Naive thymus-derived CD4-positive, alpha-beta T cell (primary cell): ENCODE measurements at regions not wholly inside any gene's neighbourhood (a gene's known extent, or its start where the extent isn't known, plus 50 kb on each side); places are given as distances from the start of the nearest gene placed in this dataset.

Experiments
- ATAC-seq: fragments of 150-1000 bp; cut with Tn5 transposase; 2 replicates; pipeline ENCODE4 v1.10.0; 2021; ENCODE audit warnings: mild to moderate bottlenecking, moderate library complexity
- CTCF ChIA-PET: fragments of 350-600 bp; sonication (Branson Sonifier 250); formaldehyde crosslinking; loops from one replicate; lab custom pipeline; 2021; ENCODE audit warnings: antibody characterized with exemption; lab: Charles Lee
- POLR2A ChIA-PET: fragments of 350-600 bp; sonication (Branson Sonifier 250); formaldehyde crosslinking; loops from one replicate; lab custom pipeline; 2021; ENCODE audit warnings: antibody characterized with exemption, inconsistent platforms; lab: Charles Lee
- DNase-seq, 9 donors: peaks; one replicate each; pipeline versions ENCODE4 v3.0.0 to v3.0.0-alpha.2; 2020 to 2022; ENCODE audit warnings: mixed read lengths in 1 of 9
- H3K27ac ChIP-seq: one replicate; pipeline ENCODE4 v1.7.0; 2013; ENCODE audit warnings: mild to moderate bottlenecking, low read depth, low read length, moderate library complexity
- H3K27me3 ChIP-seq, 2 donors: one replicate each; pipeline ENCODE4 v1.7.0; 2013; ENCODE audit warnings: low read length in 2 of 2, mild to moderate bottlenecking in 2 of 2, moderate library complexity in 2 of 2; ENCODE audit not compliant: control insufficient read depth in 2 of 2, insufficient read depth in 2 of 2
- H3K36me3 ChIP-seq, 3 experiments: 1 replicate in 2 of 3; 2 replicates in 1 of 3; pipeline ENCODE4 v1.7.0; 2013; ENCODE audit warnings: low read length in 3 of 3, mild to moderate bottlenecking in 3 of 3, moderate library complexity in 1 of 3; ENCODE audit not compliant: insufficient read depth in 3 of 3, control insufficient read depth in 2 of 3
- H3K4me1 ChIP-seq, 2 donors: one replicate each; pipeline ENCODE4 v1.7.0; 2013; ENCODE audit warnings: low read length in 2 of 2, mild to moderate bottlenecking in 2 of 2, moderate library complexity in 1 of 2; ENCODE audit not compliant: control insufficient read depth in 2 of 2, insufficient read depth in 2 of 2
- H3K4me3 ChIP-seq: 2 replicates; pipeline ENCODE4 v1.7.0; 2013; ENCODE audit warnings: mild to moderate bottlenecking, low read length
- H3K9me3 ChIP-seq, 3 experiments: 1 replicate in 2 of 3; 2 replicates in 1 of 3; pipeline ENCODE4 v1.7.0; 2013; ENCODE audit warnings: low read length in 3 of 3; ENCODE audit not compliant: control insufficient read depth in 2 of 3
- H3K27ac Mint-ChIP-seq, 9 donors: one replicate each; pipeline ENCODE4 v1.8.0; 2020 to 2022; ENCODE audit warnings: mixed read lengths in 9 of 9, mild to moderate bottlenecking in 8 of 9, moderate library complexity in 5 of 9, inconsistent platforms in 2 of 9
- H3K27me3 Mint-ChIP-seq, 5 donors: one replicate each; pipeline ENCODE4 v1.8.0; 2021 to 2022; ENCODE audit warnings: mixed read lengths in 5 of 5, mild to moderate bottlenecking in 1 of 5
- H3K36me3 Mint-ChIP-seq, 5 donors: one replicate each; pipeline ENCODE4 v1.8.0; 2020 to 2022; ENCODE audit warnings: mixed read lengths in 5 of 5, mild to moderate bottlenecking in 3 of 5, inconsistent platforms in 1 of 5
- H3K4me1 Mint-ChIP-seq, 7 donors: one replicate each; pipeline ENCODE4 v1.8.0; 2020 to 2022; ENCODE audit warnings: mixed read lengths in 7 of 7, mild to moderate bottlenecking in 3 of 7, inconsistent platforms in 1 of 7
- H3K4me3 Mint-ChIP-seq, 10 donors: one replicate each; pipeline ENCODE4 v1.8.0; 2020 to 2022; ENCODE audit warnings: mild to moderate bottlenecking in 10 of 10, mixed read lengths in 10 of 10, moderate library complexity in 6 of 10, inconsistent platforms in 2 of 10
- H3K9me3 Mint-ChIP-seq, 11 donors: one replicate each; pipeline ENCODE4 v1.8.0; 2020 to 2022; ENCODE audit warnings: mixed read lengths in 11 of 11, mild to moderate bottlenecking in 4 of 11, inconsistent platforms in 1 of 11, moderate library complexity in 1 of 11
- intact Hi-C, 2 donors: fragments of 100-400 bp; cut with micrococcal nuclease; formaldehyde crosslinking; loops; one replicate each; pipeline ENCODE4 v1.15.1; 2023

DNA sequence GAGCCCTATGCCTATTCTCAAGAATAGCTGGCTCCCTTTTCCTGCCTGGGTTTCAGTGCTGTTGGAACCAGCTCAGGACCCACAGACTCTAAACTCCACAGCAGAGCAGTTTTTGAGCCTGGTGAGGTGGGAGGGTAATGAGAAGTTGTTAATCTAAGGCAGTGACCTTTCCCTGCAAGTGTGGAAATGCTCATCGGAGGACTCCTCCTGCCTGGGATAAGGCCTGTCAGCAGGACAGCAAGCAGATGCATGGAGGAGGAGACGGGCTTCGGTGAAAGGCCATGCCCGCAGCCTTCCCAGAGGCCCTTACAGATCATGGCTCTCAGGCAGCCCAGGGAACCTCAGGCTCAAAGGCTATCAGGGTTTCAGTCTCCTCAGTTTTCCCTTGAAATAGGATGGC, 70.0 kb upstream of the SHISA3 start:
- Histone ChIP-seq H3K9me3 (no peaks in the 10 kb centered on the region), H3K36me3 (no peaks in the 10 kb centered on the region), H3K27me3 (no peaks in the 10 kb centered on the region), H3K27ac (no peak overlapping the region), H3K4me3 (no peak overlapping the region), H3K4me1 (no peaks in the 10 kb centered on the region)
- H3K27me3 Mint-ChIP-seq, result peaks cover 2 to 25% (median 15%) of the 10 kb centered on the region in 5 donors
- peaks cover 0 to 4% (median 0%) of the 10 kb centered on the region in 11 donors for H3K9me3 Mint-ChIP-seq
- POLR2A ChIA-PET, result no interaction called here
- no peaks in the 10 kb centered on the region for H3K36me3 Mint-ChIP-seq
- CTCF ChIA-PET, result no interaction called here
- H3K27ac Mint-ChIP-seq, result no peak overlapping the region
- intact Hi-C loops, result no loop called here
- H3K4me3 Mint-ChIP-seq, result no peak overlapping the region
- DNase-seq, result no peak
- ATAC-seq, result no peak
- no peaks in the 10 kb centered on the region for H3K4me1 Mint-ChIP-seq

DNA sequence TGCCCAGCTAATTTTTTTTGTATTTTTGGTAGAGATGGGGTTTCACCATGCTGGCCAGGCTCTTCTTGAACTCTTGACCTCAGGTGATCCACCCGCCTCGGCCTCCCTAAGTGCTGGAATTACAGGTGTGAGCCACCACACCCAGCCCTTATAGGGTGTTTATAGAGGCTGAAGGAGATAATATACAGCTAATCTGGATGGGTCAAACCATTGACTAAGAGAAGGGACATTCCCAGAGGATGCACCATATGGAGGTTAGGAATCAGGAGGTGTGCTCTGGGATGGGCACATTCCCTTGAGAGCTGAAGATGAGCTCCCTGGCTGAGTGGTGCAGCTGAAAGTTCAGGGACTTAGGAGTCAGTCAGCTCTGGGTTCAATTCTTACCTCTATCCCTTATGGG, 68.3 kb upstream of the SHISA3 start:
- ATAC-seq (no peak), DNase-seq (no peak)
- intact Hi-C loops, result no loop called here
- no peak overlapping the region for H3K4me3 Mint-ChIP-seq
- H3K4me3 ChIP-seq, result no peak overlapping the region
- POLR2A ChIA-PET, result no interaction called here
- no peaks in the 10 kb centered on the region for H3K4me1 ChIP-seq
- no peaks in the 10 kb centered on the region for H3K27me3 ChIP-seq
- H3K27ac Mint-ChIP-seq, result no peak overlapping the region
- CTCF ChIA-PET, result no interaction called here
- no peaks in the 10 kb centered on the region for H3K36me3 ChIP-seq
- no peaks in the 10 kb centered on the region for H3K36me3 Mint-ChIP-seq
- peaks cover 0 to 6% (median 0%) of the 10 kb centered on the region in 11 donors for H3K9me3 Mint-ChIP-seq
- no peaks in the 10 kb centered on the region for H3K4me1 Mint-ChIP-seq
- no peaks in the 10 kb centered on the region for H3K9me3 ChIP-seq
- H3K27ac ChIP-seq, result no peak overlapping the region
- H3K27me3 Mint-ChIP-seq, result peaks cover 2 to 13% (median 8%) of the 10 kb centered on the region in 5 donors

DNA sequence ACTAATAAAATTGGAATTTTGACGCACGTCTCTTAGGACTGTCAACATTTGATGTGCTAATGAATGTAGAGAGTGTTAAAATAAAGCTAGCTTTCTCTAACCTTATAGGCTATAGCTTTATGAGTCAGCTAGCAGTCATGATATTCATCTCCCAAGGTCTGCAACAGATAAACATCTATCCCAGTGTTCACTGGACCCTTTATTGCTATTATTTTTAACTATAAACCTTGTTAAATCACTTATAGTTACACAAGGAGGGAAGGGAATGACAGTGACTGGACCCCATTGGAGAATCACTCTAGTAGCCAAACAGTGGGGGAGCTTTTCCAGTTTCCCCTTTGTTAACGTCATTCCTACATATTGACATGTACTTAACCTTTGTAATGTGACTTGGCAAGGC, 67.9 kb upstream of the SHISA3 start:
- Mint-ChIP-seq H3K4me3 (no peak overlapping the region), H3K27ac (no peak overlapping the region), H3K27me3 (peaks cover 2 to 16% (median 4%) of the 10 kb centered on the region in 5 donors), H3K9me3 (peaks cover 0 to 8% (median 2%) of the 10 kb centered on the region in 11 donors), H3K4me1 (no peaks in the 10 kb centered on the region), H3K36me3 (no peaks in the 10 kb centered on the region)
- intact Hi-C loops, result no loop called here
- Histone ChIP-seq H3K27me3 (no peaks in the 10 kb centered on the region), H3K4me3 (no peak overlapping the region), H3K9me3 (no peaks in the 10 kb centered on the region), H3K36me3 (no peaks in the 10 kb centered on the region), H3K4me1 (no peaks in the 10 kb centered on the region), H3K27ac (no peak overlapping the region)
- no peak for ATAC-seq
- DNase-seq, result no peak
- ChIA-PET CTCF (no interaction called here), POLR2A (no interaction called here)

DNA sequence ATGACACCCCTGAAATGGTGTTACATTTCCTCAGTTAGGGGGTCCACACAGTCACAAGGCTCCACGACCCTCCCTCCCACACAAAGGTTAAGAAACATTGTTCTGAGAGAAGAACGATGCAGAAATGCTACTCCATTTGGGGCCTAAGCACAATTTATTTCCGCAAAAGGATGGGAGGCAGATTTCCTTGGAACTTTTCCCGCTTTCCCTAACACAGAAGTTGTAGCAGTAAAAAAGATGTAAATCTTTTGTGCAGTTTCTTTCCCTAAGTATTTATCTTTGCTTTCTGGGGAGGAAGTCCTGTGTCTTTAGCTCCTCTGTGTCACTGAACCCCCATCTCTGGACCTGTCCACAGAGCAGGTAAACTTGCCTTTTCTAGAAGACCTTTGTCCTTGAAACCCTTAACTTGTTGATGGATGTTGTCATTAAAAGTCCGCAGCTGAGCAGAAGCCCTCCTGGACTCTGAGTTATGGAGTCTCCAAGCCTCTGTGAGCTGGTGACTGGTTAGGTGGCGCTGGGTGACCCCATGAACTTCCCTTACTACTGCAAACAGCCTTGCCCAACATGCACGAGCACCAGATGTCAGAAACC, 67.2 kb upstream of the SHISA3 start:
- Mint-ChIP-seq H3K27me3 (peaks cover 2 to 16% (median 4%) of the 10 kb centered on the region in 5 donors), H3K36me3 (no peaks in the 10 kb centered on the region), H3K4me1 (no peaks in the 10 kb centered on the region), H3K27ac (no peak overlapping the region), H3K4me3 (no peak overlapping the region), H3K9me3 (peaks cover 0 to 8% (median 2%) of the 10 kb centered on the region in 11 donors)
- Histone ChIP-seq H3K27ac (no peak overlapping the region), H3K36me3 (no peaks in the 10 kb centered on the region), H3K4me3 (no peak overlapping the region), H3K27me3 (no peaks in the 10 kb centered on the region), H3K9me3 (no peaks in the 10 kb centered on the region), H3K4me1 (no peaks in the 10 kb centered on the region)
- DNase-seq, result no peak
- ChIA-PET CTCF (no interaction called here), POLR2A (no interaction called here)
- intact Hi-C loops, result no loop called here
- no peak for ATAC-seq

DNA sequence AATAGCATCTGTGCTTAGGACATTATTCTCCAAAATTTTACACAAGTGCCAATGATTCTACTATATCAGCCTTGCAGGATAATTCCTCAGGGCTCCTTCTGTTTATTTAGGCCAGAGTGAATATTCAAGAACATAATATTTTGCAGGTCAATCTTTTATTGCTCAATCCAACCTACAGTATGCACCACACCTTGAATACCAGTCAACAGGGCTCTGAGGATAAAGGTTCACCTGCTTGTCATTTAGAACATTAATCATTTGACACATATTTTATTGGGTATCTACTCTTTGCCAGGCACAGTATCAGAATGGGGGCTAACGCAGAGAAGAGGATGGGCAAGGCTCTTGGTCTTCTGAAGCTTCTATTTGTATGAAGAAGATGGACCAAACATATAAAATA, 66.2 kb upstream of the SHISA3 start:
- DNase-seq (no peak), ATAC-seq (no peak)
- CTCF ChIA-PET, result no interaction called here
- POLR2A ChIA-PET, result no interaction called here
- Histone ChIP-seq H3K27ac (no peak overlapping the region), H3K4me1 (no peaks in the 10 kb centered on the region), H3K36me3 (no peaks in the 10 kb centered on the region), H3K9me3 (no peaks in the 10 kb centered on the region), H3K4me3 (no peak overlapping the region), H3K27me3 (no peaks in the 10 kb centered on the region)
- Mint-ChIP-seq H3K36me3 (no peaks in the 10 kb centered on the region), H3K9me3 (peaks cover 0 to 8% (median 2%) of the 10 kb centered on the region in 11 donors), H3K27me3 (peaks cover 0 to 16% (median 4%) of the 10 kb centered on the region in 5 donors), H3K27ac (no peak overlapping the region), H3K4me3 (no peak overlapping the region), H3K4me1 (no peaks in the 10 kb centered on the region)
- intact Hi-C loops, result no loop called here

DNA sequence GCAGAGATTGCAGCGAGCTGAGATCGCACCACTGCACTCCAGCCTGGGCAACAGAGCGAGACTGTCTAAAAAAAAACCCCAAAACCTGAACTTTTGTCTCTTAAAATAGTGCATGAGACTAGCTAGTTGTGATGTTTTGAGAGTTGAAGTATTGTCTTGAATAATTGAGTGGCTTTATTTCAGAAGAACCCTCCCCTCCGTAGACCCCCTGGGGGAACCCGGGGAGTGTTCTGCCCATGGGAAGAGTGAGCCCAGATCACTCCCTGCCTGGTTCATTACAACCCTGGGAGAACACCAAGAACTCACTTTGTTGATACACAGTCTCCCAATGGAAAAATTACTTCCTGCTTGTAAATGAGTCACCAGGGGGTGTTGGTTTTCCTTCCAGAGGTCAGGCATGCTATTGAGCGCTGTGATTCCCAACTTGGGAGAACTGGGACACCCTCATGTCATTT, 65.3 kb upstream of the SHISA3 start:
- intact Hi-C loops, result no loop called here
- H3K27ac ChIP-seq, result no peak overlapping the region
- ChIA-PET POLR2A (no interaction called here), CTCF (no interaction called here)
- Mint-ChIP-seq H3K36me3 (no peaks in the 10 kb centered on the region), H3K4me1 (no peaks in the 10 kb centered on the region), H3K4me3 (no peak overlapping the region), H3K27me3 (peaks cover 0 to 12% (median 0%) of the 10 kb centered on the region in 5 donors), H3K27ac (no peak overlapping the region), H3K9me3 (peaks cover 0 to 8% (median 0%) of the 10 kb centered on the region in 11 donors)
- DNase-seq (no peak), ATAC-seq (no peak)
- H3K9me3 ChIP-seq, result no peaks in the 10 kb centered on the region
- no peaks in the 10 kb centered on the region for H3K4me1 ChIP-seq
- no peak overlapping the region for H3K4me3 ChIP-seq
- H3K27me3 ChIP-seq, result no peaks in the 10 kb centered on the region
- H3K36me3 ChIP-seq, result no peaks in the 10 kb centered on the region

DNA sequence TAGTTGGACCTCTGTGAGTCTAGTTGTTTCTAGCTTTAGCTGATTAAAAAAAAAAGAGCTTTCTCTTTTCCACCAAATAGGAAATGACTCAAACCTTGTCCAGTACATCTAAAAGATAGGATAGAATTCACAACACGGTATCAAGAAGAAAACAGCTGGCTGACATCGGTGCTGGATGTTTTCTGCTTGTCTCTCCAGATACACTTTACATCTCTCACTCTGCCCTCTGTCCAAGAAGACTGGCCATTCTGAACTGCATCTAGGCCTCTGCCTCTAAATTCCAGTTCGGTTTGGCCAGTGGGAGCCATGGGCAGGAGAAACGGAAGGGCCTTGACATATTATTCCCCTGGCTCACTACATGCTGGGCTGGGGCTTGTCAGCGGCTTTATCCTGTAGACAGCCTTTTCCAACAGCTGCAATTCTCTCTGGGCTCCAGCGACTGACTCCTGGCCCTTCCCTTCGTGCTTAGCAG, 57.3 kb upstream of the SHISA3 start:
- CTCF ChIA-PET, result no interaction called here

More for the DNA sequence above, 57.3 kb upstream of the SHISA3 start:
- Mint-ChIP-seq H3K4me3 (no peak overlapping the region), H3K4me1 (no peaks in the 10 kb centered on the region), H3K36me3 (no peaks in the 10 kb centered on the region), H3K9me3 (no peaks in the 10 kb centered on the region), H3K27ac (no peak overlapping the region), H3K27me3 (peaks cover 0 to 5% (median 0%) of the 10 kb centered on the region in 5 donors)
- Histone ChIP-seq H3K27me3 (no peaks in the 10 kb centered on the region), H3K4me1 (no peaks in the 10 kb centered on the region), H3K4me3 (no peak overlapping the region), H3K36me3 (no peaks in the 10 kb centered on the region), H3K27ac (no peak overlapping the region), H3K9me3 (no peaks in the 10 kb centered on the region)
- intact Hi-C loops, result no loop called here
- ATAC-seq (no peak), DNase-seq (no peak)
- POLR2A ChIA-PET, result no interaction called here
